ENCODE measurements at regions not wholly inside any gene's neighbourhood (a gene's known extent, or its start where the extent isn't known, plus 50 kb on each side); places are given as distances from the start of the nearest gene placed in this dataset.
A peak's percentile ranks its signal among the peaks of the same experiment; 100 is the strongest.

DNA sequence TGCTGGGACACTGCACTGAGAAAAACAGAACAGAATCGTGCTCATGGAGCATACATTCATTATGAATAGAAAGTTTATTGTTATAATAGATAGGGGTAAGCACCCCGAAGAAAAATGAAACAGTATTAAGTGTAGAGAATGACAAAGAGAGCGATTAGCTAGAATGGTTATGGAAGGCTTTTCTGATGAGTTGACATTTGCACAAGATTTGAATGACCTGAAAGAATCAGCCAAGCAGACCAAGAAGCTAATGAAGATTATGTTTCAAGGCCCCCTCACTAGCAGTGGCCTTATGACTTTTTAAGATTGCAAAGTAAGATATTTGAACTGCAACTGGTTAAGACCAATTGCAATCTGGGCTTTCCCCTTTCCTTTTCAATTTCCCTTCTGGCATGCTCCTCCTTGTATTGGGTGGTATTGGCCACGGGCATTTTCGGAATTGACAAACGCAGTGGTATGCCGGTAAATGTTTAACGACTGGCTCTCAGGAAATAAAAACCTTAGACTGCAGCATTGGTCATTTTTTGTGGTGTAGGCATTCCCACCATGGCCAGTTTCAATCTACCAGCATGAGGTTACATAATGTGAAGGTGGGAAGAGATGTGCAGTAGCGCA is 120.0 kb upstream of the CITED2 start:
- no peak overlapping the region for H3K27ac ChIP-seq

DNA sequence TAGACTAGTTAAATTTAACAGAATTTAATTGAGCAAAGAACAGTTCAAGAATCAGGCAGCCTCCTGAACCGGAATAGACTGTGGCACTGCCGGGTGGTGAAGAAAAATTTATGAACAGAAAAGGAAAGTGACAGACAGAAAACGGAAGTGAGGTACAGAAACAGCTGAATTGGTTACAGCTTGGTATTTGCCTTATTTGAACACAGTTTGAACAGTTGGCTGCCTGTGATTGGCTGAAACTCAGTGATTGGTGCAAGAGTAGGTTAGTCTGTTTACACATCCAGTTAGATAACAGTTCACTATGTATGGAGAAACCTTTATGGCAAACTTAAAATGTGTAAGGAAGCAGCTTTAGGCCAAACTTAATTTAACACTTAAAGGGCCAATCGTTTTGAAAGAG is 116.0 kb upstream of the CITED2 start:
- TF ChIP-seq ZFX (IDR thresholded peaks at IDR 0.05; ENCODE audit: borderline replicate concordance), result no peak
- TF ChIP-seq, protein P1, sequence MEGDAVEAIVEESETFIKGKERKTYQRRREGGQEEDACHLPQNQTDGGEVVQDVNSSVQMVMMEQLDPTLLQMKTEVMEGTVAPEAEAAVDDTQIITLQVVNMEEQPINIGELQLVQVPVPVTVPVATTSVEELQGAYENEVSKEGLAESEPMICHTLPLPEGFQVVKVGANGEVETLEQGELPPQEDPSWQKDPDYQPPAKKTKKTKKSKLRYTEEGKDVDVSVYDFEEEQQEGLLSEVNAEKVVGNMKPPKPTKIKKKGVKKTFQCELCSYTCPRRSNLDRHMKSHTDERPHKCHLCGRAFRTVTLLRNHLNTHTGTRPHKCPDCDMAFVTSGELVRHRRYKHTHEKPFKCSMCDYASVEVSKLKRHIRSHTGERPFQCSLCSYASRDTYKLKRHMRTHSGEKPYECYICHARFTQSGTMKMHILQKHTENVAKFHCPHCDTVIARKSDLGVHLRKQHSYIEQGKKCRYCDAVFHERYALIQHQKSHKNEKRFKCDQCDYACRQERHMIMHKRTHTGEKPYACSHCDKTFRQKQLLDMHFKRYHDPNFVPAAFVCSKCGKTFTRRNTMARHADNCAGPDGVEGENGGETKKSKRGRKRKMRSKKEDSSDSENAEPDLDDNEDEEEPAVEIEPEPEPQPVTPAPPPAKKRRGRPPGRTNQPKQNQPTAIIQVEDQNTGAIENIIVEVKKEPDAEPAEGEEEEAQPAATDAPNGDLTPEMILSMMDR (IDR thresholded peaks at IDR 0.05), result no peak
- no peak overlapping the region for H3K27ac ChIP-seq

More for the DNA sequence above, 120.0 kb upstream of the CITED2 start:
- TF ChIP-seq, protein P1 (IDR thresholded peaks at IDR 0.05), result no peak
- TF ChIP-seq ZFX (IDR thresholded peaks at IDR 0.05; ENCODE audit: borderline replicate concordance), result no peak

DNA sequence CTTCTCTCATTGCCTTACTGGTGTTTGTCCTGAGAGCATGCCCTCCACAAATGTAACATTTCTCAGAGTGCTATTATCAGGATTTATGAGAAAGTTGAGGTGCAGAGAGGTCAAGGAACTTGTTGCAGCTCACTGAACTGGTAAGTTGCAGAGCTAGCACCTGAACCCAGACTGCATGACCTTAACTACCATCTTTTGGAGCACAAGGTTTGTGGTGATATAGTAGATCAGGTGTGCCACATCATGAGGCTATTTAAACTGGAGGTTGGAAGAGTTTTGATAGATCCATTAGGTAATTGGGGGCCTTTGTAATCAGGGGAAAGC is 112.0 kb upstream of the CITED2 start:
- TF ChIP-seq, protein P1 (IDR thresholded peaks at IDR 0.05), result no peak
- TF ChIP-seq ZFX (IDR thresholded peaks at IDR 0.05; ENCODE audit: borderline replicate concordance), result no peak
- H3K27ac ChIP-seq, result peak overlapping the region; percentile 78

DNA sequence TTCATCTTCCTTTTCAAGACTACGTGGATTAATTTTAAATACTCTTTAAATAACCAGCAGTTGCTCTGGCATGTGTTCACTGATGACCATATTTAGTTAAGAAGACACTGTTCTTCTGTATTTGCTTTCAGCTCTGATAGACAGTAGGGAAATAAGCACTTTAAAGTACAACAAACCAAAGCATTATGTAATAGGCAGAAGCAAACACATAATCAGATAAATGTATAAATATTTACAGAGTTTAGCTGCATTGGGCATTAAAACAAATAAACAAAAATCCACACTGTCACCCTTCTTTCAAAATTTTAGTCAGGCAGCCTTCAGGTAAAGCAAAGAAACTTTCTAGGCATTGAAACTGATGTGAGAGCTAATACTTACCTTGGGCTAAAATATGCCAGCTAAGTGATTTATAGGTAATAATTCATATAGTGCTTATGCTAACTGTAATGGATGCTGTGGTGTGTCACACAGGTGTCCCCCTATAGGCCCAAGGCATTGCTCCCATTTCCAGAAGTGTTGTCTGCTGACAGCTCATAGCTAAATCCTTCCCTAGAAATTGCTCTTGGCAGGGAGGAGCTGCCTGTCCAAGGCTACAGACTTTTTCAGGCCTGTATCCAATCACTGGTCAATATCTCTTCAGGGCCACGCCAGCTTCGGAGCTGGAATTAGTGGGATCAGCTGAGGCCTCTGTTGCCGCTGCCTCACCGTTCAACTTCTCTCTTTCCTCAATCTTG is 111.5 kb upstream of the CITED2 start:
- peak overlapping the region; percentile 78 for H3K27ac ChIP-seq
- TF ChIP-seq, protein P1 (IDR thresholded peaks at IDR 0.05), result no peak
- TF ChIP-seq ZFX (IDR thresholded peaks at IDR 0.05; ENCODE audit: borderline replicate concordance), result no peak

DNA sequence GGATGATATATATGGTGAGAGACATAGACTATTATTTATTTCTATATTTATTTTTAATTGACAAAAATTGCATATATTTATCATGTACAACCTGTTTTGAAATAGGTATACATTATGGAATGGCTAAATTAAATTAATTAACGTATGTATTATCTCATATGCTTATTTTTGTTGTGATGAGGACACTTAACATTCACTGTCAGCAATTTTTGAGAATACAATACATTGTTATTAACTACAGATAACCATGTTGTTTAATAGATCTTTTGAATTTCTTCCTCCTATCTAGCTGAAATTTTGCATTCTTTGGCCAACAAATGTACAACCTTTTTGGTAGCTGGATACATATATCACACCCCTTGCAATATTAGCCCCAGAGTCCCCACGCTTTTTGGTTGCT is 110.7 kb upstream of the CITED2 start:
- peak overlapping the region; percentile 78 for H3K27ac ChIP-seq
- TF ChIP-seq ZFX (IDR thresholded peaks at IDR 0.05; ENCODE audit: borderline replicate concordance), result no peak
- TF ChIP-seq, protein P1 (IDR thresholded peaks at IDR 0.05), result no peak

DNA sequence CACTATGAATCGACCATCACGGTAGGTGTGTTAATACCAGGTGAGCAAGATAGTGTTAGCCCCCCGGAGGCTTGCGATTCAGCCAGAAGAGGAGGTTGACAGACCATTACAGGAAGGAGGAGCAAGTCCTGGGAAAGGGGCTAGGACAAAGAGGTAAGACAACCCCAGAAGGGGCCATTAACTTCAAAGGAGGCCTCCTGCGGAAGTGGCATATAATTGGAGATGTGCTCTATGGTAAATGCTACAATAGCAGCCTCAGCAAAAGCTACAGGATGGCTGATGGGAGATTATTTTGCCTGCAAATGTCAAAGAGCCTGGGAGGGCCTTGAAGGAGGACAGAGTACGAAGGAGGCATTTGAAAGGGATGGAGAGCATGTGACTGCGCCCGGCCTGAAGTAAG is 108.6 kb upstream of the CITED2 start:
- TF ChIP-seq, protein P1 (IDR thresholded peaks at IDR 0.05), result no peak
- no peak for TF ChIP-seq ZFX (IDR thresholded peaks at IDR 0.05; ENCODE audit: borderline replicate concordance)
- H3K27ac ChIP-seq, result no peak overlapping the region

DNA sequence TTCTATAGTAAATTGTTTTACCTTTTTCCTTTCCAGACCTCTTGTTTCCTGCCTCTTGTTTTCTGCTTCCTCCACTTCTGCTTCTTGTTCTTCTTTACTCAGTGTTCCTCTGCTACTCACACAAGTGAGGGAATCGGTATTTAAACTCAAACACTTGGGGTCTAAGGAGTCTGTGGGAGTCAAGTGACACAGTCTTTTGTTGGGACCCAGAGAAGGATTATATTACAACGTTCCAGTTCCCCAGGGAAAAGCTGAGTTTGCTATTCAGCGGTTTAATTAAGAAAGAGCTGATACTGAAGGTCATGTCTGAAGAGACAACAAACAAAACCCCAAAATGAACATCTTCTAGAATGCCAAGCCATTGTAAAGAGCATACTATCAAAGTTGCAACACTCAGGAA is 107.8 kb upstream of the CITED2 start:
- H3K27ac ChIP-seq, result no peak overlapping the region
- no peak for TF ChIP-seq ZFX (IDR thresholded peaks at IDR 0.05; ENCODE audit: borderline replicate concordance)
- TF ChIP-seq, protein P1 (IDR thresholded peaks at IDR 0.05), result no peak
